ENCODE measurements at regions not wholly inside any gene's neighbourhood (a gene's known extent, or its start where the extent isn't known, plus 50 kb on each side); places are given as distances from the start of the nearest gene placed in this dataset.

- TF ChIP-seq POLR2AphosphoS5 (IDR thresholded peaks at IDR 0.05; ENCODE audit: low read depth) (no peak), CREB1 (CRISPR knock-in tag; IDR thresholded peaks at IDR 0.05; ENCODE audit: low read depth) (no peak), NANOG (IDR thresholded peaks at IDR 0.05; ENCODE audit: borderline replicate concordance) (no peak), STAT1 (IDR thresholded peaks at IDR 0.05; ENCODE audit: unreplicated experiment) (no peak), ZNF114 (CRISPR knock-in tag; IDR thresholded peaks at IDR 0.05) (no peak), EZH2phosphoT487 (IDR thresholded peaks at IDR 0.05; ENCODE audit: unreplicated experiment) (no peak), ZNF331 (CRISPR knock-in tag; IDR thresholded peaks at IDR 0.05; ENCODE audit: low read depth) (no peak), CTCF (conservative IDR thresholded peaks at IDR 0.05; ENCODE audit: low read depth in 2 of 2) (no peak), EZH2 (IDR thresholded peaks at IDR 0.05; ENCODE audit: low read depth, unreplicated experiment) (no peak)
- TF ChIP-seq, protein P1, sequence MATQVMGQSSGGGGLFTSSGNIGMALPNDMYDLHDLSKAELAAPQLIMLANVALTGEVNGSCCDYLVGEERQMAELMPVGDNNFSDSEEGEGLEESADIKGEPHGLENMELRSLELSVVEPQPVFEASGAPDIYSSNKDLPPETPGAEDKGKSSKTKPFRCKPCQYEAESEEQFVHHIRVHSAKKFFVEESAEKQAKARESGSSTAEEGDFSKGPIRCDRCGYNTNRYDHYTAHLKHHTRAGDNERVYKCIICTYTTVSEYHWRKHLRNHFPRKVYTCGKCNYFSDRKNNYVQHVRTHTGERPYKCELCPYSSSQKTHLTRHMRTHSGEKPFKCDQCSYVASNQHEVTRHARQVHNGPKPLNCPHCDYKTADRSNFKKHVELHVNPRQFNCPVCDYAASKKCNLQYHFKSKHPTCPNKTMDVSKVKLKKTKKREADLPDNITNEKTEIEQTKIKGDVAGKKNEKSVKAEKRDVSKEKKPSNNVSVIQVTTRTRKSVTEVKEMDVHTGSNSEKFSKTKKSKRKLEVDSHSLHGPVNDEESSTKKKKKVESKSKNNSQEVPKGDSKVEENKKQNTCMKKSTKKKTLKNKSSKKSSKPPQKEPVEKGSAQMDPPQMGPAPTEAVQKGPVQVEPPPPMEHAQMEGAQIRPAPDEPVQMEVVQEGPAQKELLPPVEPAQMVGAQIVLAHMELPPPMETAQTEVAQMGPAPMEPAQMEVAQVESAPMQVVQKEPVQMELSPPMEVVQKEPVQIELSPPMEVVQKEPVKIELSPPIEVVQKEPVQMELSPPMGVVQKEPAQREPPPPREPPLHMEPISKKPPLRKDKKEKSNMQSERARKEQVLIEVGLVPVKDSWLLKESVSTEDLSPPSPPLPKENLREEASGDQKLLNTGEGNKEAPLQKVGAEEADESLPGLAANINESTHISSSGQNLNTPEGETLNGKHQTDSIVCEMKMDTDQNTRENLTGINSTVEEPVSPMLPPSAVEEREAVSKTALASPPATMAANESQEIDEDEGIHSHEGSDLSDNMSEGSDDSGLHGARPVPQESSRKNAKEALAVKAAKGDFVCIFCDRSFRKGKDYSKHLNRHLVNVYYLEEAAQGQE (IDR thresholded peaks at IDR 0.05; ENCODE audit: unreplicated experiment): no peak
- TF ChIP-seq, protein P2, sequence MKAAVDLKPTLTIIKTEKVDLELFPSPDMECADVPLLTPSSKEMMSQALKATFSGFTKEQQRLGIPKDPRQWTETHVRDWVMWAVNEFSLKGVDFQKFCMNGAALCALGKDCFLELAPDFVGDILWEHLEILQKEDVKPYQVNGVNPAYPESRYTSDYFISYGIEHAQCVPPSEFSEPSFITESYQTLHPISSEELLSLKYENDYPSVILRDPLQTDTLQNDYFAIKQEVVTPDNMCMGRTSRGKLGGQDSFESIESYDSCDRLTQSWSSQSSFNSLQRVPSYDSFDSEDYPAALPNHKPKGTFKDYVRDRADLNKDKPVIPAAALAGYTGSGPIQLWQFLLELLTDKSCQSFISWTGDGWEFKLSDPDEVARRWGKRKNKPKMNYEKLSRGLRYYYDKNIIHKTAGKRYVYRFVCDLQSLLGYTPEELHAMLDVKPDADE (IDR thresholded peaks at IDR 0.05): no peak
- TF ChIP-seq, protein P3, sequence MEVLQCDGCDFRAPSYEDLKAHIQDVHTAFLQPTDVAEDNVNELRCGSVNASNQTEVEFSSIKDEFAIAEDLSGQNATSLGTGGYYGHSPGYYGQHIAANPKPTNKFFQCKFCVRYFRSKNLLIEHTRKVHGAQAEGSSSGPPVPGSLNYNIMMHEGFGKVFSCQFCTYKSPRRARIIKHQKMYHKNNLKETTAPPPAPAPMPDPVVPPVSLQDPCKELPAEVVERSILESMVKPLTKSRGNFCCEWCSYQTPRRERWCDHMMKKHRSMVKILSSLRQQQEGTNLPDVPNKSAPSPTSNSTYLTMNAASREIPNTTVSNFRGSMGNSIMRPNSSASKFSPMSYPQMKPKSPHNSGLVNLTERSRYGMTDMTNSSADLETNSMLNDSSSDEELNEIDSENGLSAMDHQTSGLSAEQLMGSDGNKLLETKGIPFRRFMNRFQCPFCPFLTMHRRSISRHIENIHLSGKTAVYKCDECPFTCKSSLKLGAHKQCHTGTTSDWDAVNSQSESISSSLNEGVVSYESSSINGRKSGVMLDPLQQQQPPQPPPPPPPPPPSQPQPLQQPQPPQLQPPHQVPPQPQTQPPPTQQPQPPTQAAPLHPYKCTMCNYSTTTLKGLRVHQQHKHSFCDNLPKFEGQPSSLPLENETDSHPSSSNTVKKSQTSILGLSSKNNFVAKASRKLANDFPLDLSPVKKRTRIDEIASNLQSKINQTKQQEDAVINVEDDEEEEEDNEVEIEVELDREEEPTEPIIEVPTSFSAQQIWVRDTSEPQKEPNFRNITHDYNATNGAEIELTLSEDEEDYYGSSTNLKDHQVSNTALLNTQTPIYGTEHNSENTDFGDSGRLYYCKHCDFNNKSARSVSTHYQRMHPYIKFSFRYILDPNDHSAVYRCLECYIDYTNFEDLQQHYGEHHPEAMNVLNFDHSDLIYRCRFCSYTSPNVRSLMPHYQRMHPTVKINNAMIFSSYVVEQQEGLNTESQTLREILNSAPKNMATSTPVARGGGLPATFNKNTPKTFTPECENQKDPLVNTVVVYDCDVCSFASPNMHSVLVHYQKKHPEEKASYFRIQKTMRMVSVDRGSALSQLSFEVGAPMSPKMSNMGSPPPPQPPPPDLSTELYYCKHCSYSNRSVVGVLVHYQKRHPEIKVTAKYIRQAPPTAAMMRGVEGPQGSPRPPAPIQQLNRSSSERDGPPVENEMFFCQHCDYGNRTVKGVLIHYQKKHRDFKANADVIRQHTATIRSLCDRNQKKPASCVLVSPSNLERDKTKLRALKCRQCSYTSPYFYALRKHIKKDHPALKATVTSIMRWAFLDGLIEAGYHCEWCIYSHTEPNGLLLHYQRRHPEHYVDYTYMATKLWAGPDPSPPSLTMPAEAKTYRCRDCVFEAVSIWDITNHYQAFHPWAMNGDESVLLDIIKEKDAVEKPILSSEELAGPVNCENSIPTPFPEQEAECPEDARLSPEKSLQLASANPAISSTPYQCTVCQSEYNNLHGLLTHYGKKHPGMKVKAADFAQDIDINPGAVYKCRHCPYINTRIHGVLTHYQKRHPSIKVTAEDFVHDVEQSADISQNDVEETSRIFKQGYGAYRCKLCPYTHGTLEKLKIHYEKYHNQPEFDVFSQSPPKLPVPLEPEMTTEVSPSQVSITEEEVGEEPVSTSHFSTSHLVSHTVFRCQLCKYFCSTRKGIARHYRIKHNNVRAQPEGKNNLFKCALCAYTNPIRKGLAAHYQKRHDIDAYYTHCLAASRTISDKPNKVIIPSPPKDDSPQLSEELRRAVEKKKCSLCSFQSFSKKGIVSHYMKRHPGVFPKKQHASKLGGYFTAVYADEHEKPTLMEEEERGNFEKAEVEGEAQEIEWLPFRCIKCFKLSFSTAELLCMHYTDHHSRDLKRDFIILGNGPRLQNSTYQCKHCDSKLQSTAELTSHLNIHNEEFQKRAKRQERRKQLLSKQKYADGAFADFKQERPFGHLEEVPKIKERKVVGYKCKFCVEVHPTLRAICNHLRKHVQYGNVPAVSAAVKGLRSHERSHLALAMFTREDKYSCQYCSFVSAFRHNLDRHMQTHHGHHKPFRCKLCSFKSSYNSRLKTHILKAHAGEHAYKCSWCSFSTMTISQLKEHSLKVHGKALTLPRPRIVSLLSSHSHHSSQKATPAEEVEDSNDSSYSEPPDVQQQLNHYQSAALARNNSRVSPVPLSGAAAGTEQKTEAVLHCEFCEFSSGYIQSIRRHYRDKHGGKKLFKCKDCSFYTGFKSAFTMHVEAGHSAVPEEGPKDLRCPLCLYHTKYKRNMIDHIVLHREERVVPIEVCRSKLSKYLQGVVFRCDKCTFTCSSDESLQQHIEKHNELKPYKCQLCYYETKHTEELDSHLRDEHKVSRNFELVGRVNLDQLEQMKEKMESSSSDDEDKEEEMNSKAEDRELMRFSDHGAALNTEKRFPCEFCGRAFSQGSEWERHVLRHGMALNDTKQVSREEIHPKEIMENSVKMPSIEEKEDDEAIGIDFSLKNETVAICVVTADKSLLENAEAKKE (CRISPR knock-in tag; IDR thresholded peaks at IDR 0.05): no peak
- Histone ChIP-seq H3K27me3 (ENCODE audit: insufficient read depth) (no peaks in the 10 kb centered on the region), H3K36me3 (ENCODE audit: insufficient read depth) (no peaks in the 10 kb centered on the region), H4K20me1 (replicated peaks; ENCODE audit: insufficient read depth) (no peaks in the 10 kb centered on the region), H3K4me3 (no peak overlapping the region), H3K27ac (ENCODE audit: low read depth) (no peak overlapping the region), H3K9me2 (ENCODE audit: insufficient read depth) (no peaks in the 10 kb centered on the region), H3K79me2 (replicated peaks; ENCODE audit: insufficient read depth) (no peaks in the 10 kb centered on the region), H3K4me2 (no peak overlapping the region), H3K4me1 (ENCODE audit: insufficient read depth) (peaks cover 35% of the 10 kb centered on the region), H2AFZ (no peak overlapping the region), H3F3A (replicated peaks; ENCODE audit: low read depth) (peaks cover 7% of the 10 kb centered on the region; the same call in 1 of the 2 replicates)
- H3K36me3 Mint-ChIP-seq (ENCODE audit: low read depth): peaks cover 7% of the 10 kb centered on the region; the same call in 2 of the 3 replicates
- DNase-seq (ENCODE audit: low spot score): no peak
- ATAC-seq: no peak
- H3K4me1 Mint-ChIP-seq: peaks cover 56% of the 10 kb centered on the region
- peaks cover 13% of the 10 kb centered on the region for H3K27me3 Mint-ChIP-seq (ENCODE audit: insufficient read depth, low read depth, poor library complexity)
- H3K4me3 Mint-ChIP-seq: no peak overlapping the region
- H3K9me3 Mint-ChIP-seq: peaks cover 10% of the 10 kb centered on the region
- no peak overlapping the region for H3K27ac Mint-ChIP-seq
Observed at GRCh38 chr12:4139191-4139590, 134.4 kb upstream of the CCND2 start.

Measured in GM23338 (cell line).